PFSK-1 (cell line): ENCODE measurements at regions not wholly inside any gene's neighbourhood (a gene's known extent, or its start where the extent isn't known, plus 50 kb on each side); places are given as distances from the start of the nearest gene placed in this dataset.

ENCODE experiments used
- FOXP2 ChIP-seq: optimal IDR thresholded peaks from 2 replicates; pipeline ENCODE3; 2011; ENCODE audit warnings: borderline replicate concordance, control low read depth, inconsistent platforms; ENCODE audit not compliant: insufficient read depth; ENCODE audit errors: extremely low read length, extremely low read depth
- POLR2AphosphoS5 ChIP-seq: IDR thresholded peaks from 2 replicates; pipeline ENCODE4 v1.6.1; 2012; ENCODE audit warnings: low read depth, mild to moderate bottlenecking, control low read depth, low read length, moderate library complexity
- SIN3A ChIP-seq: IDR thresholded peaks from 2 replicates; pipeline ENCODE4 v1.6.1; 2012; ENCODE audit warnings: mild to moderate bottlenecking, low read length, moderate library complexity, borderline replicate concordance; ENCODE audit not compliant: insufficient read depth
- TAF1 ChIP-seq: IDR thresholded peaks from 2 replicates; pipeline ENCODE4 v1.6.1; 2012; ENCODE audit warnings: low read length, control low read depth, borderline replicate concordance; ENCODE audit not compliant: insufficient read depth
- TF ChIP-seq, protein P1 (sequence below), 2 experiments: IDR thresholded peaks; 2 replicates each; pipeline versions ENCODE4 v1.6.1 to v1.8.0; 2011 to 2012; ENCODE audit warnings: low read depth in 2 of 2, low read length in 2 of 2, control low read depth in 1 of 2, inconsistent platforms in 1 of 2, mild to moderate bottlenecking in 1 of 2, moderate library complexity in 1 of 2; ENCODE audit not compliant: insufficient read depth in 1 of 2

DNA sequence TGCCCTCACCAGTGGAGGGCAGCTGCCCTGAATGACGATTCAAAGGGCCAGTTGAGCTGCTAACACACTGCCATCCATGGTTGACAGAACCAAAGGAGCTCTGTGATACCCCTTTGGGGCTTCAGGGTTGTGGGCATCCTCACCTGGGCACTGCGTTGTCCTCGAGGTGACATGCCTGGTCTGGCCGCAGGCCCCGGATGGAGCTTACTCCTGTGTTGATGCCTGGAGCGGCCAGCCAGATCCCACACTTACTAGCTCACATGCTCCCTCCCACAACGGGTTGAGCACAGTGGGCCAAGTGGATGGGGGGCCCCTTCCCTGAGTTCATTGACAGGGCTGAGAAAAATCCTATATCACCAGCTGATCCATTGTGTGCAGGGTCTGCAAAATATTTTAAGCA lies 898.9 kb downstream of the TAF11L14 start:
- no peak for TF ChIP-seq FOXP2
- TF ChIP-seq SIN3A: no peak
- TF ChIP-seq, protein P1, sequence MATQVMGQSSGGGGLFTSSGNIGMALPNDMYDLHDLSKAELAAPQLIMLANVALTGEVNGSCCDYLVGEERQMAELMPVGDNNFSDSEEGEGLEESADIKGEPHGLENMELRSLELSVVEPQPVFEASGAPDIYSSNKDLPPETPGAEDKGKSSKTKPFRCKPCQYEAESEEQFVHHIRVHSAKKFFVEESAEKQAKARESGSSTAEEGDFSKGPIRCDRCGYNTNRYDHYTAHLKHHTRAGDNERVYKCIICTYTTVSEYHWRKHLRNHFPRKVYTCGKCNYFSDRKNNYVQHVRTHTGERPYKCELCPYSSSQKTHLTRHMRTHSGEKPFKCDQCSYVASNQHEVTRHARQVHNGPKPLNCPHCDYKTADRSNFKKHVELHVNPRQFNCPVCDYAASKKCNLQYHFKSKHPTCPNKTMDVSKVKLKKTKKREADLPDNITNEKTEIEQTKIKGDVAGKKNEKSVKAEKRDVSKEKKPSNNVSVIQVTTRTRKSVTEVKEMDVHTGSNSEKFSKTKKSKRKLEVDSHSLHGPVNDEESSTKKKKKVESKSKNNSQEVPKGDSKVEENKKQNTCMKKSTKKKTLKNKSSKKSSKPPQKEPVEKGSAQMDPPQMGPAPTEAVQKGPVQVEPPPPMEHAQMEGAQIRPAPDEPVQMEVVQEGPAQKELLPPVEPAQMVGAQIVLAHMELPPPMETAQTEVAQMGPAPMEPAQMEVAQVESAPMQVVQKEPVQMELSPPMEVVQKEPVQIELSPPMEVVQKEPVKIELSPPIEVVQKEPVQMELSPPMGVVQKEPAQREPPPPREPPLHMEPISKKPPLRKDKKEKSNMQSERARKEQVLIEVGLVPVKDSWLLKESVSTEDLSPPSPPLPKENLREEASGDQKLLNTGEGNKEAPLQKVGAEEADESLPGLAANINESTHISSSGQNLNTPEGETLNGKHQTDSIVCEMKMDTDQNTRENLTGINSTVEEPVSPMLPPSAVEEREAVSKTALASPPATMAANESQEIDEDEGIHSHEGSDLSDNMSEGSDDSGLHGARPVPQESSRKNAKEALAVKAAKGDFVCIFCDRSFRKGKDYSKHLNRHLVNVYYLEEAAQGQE (IDR thresholded peaks at IDR 0.05; ENCODE audit: insufficient read depth in 1 of 2, low read depth in 2 of 2, low read length in 2 of 2): no peak
- no peak for TF ChIP-seq POLR2AphosphoS5
- TF ChIP-seq TAF1: no peak

DNA sequence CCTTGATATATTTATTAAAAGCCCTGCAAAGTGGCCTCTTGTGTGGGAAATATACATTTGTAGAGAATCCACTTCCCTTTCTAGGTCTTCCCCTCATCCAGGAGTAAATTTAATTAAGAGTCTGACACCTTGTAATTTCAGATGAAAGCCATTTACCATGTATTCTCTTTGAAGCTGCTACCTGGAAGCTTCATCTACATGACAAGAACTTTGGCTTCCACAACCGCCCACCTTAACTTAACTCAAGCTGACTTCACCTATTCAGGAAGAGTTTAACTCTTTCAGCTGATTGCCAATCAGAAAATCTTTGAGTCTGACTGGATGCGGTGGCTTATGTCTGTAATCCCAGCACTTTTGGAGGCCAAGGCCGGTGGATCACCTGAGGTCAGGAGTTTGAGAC lies 899.9 kb downstream of the TAF11L14 start:
- TF ChIP-seq SIN3A (no peak), FOXP2 (no peak), TAF1 (no peak), POLR2AphosphoS5 (no peak)
- TF ChIP-seq, protein P1 (IDR thresholded peaks at IDR 0.05; ENCODE audit: insufficient read depth in 1 of 2, low read depth in 2 of 2, low read length in 2 of 2): no peak

DNA sequence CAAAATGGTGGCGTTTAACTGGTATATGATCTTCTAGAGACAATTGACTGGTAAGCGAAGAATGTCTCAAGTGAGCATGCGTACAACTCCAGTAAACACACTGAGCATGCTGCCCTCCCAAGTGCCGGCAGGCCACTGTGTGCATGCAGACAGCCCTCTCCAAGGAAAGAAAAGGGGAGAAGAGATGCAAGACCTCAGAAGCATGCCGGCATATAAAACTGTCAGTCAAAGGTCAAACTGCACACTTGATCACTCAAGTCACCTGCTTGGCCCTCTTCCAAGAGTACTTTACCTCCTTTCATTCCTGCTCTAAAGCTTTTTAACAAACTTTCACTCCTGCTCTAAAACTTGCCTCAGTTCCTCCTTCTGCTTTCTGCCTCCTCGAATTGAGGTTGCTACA lies 910.2 kb downstream of the TAF11L14 start:
- TF ChIP-seq FOXP2 (no peak), POLR2AphosphoS5 (no peak), TAF1 (no peak)
- TF ChIP-seq, protein P1 (IDR thresholded peaks at IDR 0.05; ENCODE audit: insufficient read depth in 1 of 2, low read depth in 2 of 2, low read length in 2 of 2): no peak

DNA sequence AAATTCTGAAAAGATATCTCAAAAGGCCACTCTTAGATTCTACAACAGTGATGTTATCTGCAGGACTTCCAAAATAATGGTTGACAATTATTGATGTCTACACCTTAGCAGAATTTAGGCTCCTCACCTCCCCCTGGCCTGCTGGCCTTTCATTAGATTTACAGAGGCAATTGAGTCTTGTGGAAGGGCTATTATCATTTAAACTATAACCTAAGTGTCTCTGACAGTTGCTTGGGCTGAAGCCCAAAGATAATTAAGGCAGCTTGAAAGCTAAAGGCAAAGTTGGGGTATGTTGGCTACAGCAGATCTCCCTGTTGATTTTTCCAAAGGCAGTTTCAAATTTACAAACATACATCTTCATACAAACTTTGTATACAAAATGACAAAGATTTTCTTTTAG lies 912.3 kb downstream of the TAF11L14 start:
- TF ChIP-seq FOXP2: no peak
- no peak for TF ChIP-seq TAF1
- TF ChIP-seq, protein P1 (IDR thresholded peaks at IDR 0.05; ENCODE audit: insufficient read depth in 1 of 2, low read depth in 2 of 2, low read length in 2 of 2): no peak
- TF ChIP-seq POLR2AphosphoS5: no peak
- no peak for TF ChIP-seq SIN3A

DNA sequence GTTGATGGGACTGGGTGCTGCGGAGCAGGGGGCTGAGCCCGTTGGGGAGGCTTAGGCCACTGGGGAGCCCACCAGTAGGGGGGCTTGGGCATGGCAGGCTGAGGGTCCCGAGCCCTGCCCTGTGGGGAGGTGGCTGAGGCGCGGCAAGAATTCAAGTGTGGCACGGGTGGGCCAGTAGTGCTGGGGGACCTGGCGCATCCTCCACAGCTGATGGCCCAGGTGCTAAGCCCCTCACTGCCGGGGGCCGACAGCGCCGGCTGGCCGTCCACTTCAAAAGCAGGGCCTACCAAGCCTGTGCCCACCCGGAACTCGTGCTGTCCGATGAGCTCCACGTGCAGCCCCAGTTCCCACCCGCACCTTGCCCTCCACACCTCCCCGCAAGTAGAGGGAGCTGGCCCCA lies 917.5 kb downstream of the TAF11L14 start:
- TF ChIP-seq TAF1 (no peak), SIN3A (no peak), POLR2AphosphoS5 (no peak), FOXP2 (no peak)
- TF ChIP-seq, protein P1 (IDR thresholded peaks at IDR 0.05; ENCODE audit: insufficient read depth in 1 of 2, low read depth in 2 of 2, low read length in 2 of 2): no peak
